ENCODE measurements at regions not wholly inside any gene's neighbourhood (a gene's known extent, or its start where the extent isn't known, plus 50 kb on each side); places are given as distances from the start of the nearest gene placed in this dataset.
"Not testable (repeated sequence)": the region's sequence is repeated elsewhere in the genome, so short reads cannot be mapped to it uniquely, and the experiment has no call there.

DNA sequence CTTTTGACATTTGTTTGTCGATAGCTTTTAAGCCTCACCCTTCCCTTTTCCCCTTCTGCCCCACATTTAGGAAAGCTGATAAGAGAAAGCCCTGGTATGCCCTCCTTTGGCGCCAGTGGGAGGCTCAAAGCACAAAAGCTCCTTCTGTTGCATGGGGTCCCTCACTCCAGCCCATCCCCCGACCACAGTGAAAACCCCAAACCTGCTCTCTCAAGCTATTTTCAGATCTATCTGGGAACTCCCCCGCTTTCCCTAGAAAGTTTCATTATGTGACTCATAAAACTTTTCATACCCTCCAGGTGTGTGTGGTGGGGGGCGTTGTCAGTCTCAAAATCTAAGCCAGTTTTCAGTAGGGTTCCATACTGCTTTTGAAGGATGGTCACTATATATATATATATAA, 259.0 kb upstream of the PCDH7 start:
- no peak for DNase-seq

DNA sequence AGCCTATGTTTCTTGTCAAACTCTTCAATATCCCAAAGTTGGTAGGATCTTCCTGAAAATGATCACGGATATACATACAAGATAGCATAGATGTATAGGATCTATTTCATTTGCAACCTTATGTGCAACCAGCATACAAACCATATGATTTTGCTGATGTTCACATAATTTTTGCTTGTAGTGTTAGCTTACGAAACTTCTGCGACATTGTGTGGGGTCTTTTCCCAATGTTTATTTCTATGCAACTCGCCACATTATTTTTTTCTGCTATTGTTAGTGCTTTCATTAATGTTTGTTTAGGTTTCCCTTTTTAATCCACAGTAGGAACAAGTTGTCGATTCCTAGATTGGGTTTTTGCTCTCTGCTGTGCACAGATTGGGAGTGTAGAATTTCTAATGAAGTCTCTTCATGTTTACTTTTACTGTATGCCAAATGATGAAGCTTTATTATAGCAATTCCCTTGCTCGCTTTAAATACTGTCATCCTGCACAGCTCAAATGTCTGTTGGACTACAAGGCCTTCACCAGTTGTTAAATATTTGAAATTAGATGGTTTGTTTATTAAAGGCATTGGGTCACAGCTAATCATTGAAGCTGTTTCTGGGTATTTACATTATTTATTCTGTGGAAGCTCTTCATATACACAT, 257.6 kb upstream of the PCDH7 start:
- no peak for DNase-seq

DNA sequence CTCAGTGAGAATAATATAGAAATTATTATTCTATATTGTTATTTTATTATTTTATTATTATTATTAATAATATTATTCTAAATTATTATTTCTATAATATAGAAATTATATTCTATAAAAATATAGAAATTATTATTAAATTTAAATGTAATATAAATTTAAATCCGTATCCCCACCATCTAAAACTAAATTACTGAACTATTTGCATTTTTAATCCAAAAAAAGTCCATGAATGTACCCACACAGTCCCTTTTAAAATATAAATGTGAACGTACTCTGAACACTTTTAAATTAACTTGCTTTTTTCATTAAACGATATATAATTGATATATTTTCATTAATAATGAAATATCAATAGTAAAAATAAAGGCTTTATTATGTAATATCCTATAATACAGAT, 248.3 kb upstream of the PCDH7 start:
- DNase-seq, result no peak

DNA sequence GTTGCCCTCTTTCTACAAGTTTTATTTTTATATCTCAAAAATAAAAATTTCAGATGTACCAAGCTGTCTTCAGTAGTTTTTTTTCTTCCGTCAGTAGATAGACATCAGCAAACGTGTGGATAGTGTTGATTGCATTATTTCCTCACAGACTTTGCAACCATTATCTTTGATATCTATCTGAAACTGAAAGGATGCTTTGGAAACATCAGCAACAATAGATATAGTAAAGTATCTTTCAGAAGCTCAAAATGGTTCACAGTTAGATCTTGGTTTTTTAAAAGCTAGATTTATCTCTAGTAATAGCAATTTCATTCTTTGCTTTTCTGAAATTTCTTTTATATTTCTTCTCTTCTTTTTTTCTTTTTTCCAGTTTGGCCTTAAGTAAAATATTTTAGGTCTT, 246.9 kb upstream of the PCDH7 start:
- DNase-seq, result no peak

DNA sequence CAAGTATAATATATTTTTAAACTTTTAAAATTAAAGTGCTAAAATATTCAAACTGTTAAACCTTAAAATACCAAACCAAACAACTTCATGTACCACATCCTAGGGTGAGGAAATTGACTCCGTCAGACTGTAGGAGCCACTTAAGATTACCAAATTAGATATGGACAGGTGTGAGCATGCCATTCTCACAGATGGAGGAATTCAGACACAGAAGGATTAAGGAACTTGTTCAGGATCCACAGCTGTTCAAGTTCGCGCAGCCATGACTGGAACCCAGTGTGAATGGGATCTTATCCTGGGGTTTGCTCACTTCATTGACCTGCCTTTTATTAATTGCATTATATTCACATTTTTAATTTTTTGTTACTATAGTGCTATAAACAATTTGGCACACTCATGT, 224.9 kb upstream of the PCDH7 start:
- no peak for DNase-seq

DNA sequence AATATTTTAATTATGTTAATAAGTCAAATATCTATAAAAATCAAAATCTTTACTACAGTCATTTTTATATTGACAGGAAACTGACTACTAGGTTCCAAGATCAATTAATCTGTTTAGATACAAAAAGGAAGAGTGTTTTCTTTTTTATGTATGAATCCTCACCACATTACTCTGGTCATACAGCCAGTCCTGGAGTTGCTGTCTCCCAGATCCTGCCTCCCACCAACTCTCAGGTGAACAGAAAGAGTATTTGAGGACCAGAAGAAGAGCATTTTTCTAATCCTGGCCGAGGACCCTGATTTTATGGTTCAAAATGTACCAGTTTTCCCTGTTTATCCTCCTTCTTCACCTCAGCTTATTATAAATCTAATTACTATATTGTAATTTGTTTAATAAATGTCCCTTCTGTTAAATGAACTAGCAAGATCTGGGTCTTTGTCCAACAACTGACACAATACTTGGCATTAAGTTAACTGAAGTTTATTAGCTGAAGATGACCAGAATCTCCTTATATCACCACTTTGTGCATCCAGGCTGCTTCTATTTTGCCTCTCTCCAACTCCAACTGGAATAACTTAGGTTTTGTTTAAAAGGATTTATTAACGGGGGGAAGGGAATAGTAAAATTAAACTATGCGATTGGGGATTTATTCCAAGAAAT, 224.4 kb upstream of the PCDH7 start:
- no peak for DNase-seq

DNA sequence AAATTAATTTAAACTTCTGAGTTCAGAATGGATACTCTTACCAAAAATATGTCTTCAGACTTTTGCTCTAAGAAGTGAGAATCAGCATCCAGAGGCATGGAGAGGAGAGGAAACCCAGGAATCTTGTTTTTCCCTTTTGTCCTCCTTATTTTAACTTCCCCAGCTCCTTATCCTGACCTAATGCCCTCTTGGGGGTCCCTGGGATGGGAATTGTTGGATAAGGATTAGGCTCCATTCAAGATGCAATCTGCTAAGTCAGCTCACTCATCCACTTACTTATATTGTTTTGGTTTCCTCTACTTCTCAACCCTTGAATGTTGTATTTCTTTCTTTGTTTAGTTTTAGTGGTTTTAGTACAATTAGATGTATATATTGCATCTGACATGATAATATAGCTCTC, 208.4 kb upstream of the PCDH7 start:
- no peak for DNase-seq

DNA sequence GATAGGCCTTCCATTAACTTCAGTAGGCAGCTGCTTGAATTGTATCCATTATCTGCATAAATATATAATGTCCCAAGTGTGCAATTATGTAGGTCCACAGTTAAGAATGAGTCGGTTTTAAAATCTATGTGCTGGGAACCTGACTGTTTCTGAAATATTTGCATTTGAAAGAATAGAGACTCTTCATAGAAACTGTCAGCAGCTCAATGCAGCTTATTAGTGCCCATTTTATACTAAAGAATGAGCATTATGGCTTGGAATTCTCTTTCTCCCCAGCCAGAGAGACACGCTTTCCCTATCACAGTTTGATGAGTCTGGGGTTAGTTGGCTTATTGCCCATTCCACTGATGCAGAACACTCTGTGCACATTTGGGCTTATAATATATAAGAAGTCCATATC, 202.0 kb upstream of the PCDH7 start:
- no peak for DNase-seq

DNA sequence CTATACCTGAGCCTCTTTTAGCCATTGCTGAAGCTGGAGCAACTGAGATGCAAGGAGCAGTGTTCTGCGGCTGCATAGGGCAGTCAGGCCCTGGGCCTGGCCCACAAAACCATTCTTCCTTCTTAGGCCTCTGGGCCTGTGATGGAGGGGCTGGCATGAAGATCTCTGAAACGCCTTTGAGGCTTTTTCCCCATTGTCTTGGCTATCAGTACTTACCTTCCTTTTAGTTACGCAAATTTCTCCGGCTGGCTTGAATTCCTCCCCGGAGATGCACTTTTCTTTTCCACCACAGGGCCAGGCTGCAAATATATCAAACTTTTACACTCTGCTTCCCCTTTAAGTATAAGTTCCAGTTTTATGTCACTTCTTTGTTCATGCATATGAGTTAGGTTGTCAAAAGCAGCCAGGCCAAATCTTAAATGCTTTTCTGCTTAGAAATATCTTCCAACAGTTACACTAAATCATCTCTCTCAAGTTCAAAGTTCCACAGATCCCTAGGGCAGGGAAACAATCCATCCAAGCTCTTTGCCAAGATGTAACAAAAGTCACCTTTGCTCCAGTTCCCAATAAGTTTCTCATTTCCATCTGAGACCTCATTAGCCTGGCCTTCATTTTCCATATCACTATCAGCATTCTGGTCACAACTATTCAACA, 194.4 kb upstream of the PCDH7 start:
- DNase-seq, result no peak

DNA sequence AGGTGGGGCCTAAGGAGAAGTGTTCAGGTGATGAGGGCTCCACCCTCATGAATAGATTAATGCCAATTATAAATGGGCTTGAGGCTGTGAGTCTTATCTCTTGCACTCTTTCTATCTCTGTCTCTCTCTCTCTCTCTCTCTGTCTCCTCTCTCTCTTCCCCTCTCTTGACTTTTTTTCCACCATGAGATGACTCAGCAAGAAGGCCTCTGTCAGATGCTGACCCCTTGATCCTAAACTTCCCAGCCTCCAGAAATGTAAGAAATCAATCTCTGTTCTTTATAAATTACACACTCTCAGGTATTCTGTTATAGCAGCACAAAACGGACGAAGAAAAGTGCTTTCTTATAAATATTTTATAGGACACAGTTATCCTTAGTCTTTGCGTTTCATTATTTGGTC, 184.9 kb upstream of the PCDH7 start:
- no peak for DNase-seq

DNA sequence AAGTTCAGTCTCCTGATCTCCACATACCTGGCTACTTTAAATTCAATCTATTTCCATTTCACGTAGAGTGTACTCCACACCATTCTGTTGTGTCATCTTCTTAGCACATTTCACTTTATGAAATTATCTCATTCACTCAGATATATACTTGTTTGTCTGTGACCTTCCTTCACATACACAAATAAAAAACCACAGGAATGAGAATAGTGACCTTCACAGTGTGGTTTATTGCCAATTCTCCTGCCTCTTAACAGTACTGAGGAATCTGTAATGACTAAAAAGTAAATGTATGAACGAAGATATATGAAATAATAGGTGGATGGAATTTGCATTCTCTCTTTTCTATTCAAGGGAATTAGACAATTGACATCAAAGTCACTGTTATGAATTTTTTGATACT, 183.9 kb upstream of the PCDH7 start:
- DNase-seq, result no peak

DNA sequence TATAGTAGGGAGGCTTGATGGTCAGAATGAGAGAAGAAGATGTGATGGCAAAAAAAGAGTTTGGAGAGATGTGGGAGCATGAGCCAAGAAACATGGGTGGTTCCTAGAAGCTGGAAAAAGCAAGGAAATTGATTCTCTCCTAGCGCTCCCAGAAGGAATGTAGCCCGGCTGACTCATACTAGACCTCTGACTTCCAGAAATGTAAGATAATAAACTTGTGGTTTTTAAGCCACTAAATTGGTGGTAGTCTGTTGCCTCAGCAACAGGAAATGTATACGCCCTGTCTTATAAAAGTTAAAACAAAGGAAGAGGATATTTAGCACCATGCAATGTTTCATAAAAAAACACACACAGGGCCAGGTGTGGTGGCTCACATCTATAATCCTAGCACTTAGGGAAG, 182.7 kb upstream of the PCDH7 start:
- DNase-seq, result no peak

DNA sequence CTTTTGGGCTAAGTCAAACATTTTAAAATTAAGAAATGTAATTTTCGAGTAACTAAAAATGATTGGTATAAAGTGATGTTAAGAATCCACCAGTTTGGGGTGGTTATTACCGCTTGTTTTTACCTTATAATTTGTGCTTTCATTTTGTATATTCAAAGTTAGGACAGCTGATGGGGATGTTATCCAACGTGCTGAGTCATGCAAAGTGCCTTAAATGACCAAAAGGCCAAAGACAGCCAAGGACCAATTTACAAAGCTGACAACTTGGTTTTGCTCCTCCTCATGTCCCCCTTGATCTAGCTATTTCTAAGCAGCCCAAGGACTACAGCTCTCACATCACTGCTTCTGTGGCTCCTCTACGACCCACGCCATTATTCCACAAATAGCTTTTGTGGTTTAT, 181.4 kb upstream of the PCDH7 start:
- DNase-seq, result no peak

DNA sequence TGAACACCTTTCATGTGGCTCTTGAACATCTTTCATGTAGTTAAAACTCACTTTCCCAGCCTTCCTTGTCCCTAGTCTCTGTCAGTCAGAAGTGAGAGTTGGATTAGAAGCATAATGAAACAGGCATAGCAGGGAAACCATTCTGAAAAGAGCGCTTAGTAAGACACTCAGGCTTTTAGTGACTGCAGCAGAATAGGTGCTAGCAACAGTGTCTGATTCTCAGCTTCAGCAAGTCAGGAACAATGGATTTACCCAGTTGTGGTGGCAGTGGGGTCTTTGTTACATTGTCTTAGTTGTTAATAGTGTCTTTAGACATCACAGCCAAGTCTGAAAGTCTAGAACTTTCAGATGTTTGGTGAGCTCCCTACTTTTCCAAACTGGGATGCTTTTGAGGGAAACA, 177.1 kb upstream of the PCDH7 start:
- no peak for DNase-seq

DNA sequence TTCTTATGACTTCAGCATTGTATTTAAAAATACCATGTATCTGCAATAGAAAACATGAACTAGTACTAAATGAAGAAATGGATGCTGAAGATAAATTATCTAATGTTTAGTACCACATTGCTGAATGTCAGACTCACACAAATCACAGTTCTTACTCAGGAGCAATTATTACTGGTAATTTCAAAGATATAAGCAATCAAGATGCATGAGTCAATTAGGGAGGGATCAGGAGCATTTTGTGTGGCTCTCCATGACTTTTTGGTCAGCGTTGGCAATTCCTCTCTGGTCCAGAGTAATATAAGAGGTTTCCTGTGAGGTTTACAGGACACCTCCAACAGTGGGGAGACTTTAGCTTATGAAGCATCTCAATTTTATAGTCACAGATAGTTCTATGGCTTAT, 167.0 kb upstream of the PCDH7 start:
- no peak for DNase-seq

DNA sequence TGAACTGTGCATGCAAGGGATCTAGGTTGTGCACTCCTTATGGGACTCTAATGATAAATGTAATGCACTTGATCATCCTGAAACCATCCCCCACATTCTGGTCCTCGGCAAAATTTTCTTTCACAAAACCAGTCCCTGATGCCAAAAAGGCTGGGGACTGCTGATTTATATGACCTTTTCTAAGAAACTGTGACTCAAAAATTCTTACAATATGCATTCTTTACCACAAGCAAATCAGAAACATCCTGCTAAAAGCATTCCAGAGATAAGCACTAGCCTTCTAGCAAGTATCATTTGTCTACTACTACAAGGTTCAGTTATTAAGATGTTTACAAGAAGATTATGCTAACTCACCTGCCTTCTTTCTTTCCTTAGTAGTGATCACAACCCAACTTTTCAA, 166.5 kb upstream of the PCDH7 start:
- DNase-seq, result no peak

DNA sequence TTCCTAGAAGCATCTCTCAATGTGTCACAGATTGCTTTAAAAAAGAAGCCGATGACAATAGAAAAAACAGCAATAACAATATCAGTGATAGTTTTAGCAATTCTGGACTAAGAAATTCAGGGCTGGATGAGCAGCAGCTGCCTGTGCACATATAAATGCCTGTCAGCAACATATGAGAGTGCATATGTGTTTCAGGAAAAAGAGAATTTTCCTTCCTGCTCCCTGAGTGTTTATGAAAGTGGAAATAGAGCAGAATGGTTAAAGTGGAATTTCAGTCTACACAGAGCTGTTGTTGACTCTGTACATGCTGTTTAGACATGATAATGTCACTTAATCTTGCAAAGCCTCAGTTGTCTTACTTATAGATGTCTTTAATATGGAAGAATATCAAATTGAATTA, 164.4 kb upstream of the PCDH7 start:
- DNase-seq, result no peak

DNA sequence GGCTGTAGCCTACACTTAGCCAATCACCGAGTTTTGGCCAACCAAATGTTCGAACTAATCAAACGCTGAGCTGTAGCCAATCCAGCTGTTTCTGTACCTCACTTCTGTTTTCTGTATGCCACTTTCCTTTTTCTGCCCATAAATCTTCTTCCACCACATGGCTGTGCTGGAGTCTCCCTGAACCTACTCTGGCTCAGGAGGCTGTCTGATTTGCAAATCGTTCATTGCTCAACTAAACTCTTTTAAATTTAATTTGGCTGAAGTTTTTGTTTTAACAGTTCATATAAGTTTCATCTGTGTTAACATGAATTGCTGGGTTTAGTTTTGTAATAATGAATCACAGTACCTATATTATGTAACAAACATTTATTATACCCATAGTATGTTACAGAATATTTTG, 160.7 kb upstream of the PCDH7 start:
- no peak for DNase-seq

DNA sequence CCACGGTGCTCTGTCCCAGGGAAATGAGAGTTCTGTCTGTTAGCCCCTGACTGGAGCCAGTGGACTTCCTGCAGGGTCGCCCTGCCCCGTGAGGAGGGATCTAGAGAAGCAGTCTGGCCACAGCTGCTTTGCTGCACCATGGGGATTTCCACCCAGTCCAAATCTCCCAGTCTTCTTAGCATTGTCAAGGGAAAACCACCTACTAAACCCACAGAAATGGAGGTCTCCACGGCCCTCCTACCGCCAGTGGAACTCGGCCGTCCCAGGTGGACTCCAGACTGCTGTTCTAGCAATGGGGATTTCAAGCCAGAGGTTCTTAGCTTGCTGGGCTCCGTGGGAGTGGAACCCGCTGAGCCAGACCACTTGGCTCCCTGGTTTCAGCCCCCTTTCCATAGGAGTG, 133.3 kb upstream of the PCDH7 start:
- DNase-seq, result no peak

DNA sequence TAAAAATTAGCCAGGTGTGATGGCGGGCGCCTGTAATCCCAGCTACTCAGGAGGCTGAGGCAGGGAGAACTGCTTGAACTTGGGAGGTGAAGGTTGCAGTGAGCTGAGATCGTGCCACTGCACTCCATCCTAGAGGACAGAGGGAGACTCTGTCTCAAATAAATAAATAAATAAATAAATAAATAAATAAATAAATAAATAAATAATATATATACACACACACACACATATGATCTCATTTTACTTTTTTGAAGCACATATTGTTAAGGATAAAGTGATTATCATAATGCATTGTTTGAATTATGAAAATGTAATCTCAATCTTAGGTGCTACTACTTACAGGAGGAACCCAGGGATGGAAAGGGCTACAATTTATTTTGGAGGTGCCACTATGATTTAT, 130.5 kb upstream of the PCDH7 start:
- DNase-seq, result not testable (repeated sequence)

DNA sequence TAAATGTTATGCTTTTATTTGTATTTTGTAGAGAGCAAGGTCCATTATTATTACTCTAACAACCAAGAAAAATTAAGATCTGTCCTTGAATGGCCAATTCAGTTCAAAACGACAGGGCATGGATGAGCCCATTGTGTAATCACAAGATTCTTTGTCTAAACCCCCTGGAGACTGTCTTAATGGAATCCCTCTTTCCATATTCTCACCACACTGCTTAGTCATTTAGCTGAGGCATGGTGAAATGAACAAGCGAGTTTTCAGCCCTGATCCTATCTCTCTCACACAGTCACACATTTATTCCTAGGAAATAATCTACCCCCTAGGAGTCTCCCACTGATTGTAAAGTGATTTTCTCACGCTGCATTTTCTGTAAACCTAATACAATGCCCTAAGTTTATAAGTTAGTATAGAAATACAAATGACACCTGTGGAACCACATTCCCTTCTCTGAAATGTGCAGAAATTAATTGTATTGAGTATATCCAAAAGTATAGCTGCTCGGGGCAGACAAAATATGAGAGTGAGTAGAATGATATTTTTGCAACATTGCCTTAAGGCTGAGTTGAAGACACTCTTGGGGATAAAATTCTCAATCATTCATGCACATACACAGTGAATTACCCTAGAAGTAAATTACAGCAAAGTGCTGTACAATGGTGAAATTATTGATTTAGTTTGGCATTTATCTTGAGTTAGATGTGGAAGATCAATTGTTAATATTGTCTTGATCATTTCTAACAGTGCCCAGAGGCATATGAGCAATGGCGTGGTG, 119.7 kb upstream of the PCDH7 start:
- DNase-seq, result no peak

DNA sequence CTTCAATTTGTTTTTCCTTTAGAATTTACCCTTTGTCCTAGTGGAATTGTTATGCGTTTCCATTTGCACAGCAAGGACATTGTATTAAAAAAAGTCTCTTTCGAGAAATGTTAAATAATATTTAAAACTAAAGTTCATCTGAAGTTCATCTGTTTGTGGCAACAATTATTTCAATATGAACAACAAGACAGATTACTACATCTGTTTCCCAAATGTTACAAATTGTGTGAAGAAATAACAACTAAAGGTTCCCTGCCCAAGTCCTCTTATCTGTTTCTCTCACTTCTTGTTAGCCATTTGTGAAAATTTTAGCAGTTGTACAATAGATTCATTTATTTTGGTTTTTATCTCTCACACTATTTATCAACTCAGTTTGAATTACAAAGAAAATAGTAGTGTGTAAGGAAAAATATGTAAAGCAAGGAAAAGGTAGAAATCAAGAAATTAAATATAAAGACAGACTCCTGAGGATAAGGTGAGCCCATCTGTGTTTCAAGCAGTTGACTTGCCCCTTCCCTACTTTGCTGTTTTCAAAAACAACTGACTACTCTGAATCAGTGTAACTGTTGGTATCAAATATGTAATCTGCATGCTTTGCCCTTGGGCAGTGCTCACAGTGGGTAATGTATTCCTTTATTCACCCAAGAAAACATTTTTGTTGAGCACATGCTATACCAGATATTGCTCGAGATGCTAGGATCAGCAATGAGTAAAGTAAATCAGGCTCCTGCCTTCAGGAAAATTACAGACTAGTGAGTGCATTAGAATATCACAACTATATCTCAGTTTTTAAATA, 118.9 kb upstream of the PCDH7 start:
- no peak for DNase-seq

DNA sequence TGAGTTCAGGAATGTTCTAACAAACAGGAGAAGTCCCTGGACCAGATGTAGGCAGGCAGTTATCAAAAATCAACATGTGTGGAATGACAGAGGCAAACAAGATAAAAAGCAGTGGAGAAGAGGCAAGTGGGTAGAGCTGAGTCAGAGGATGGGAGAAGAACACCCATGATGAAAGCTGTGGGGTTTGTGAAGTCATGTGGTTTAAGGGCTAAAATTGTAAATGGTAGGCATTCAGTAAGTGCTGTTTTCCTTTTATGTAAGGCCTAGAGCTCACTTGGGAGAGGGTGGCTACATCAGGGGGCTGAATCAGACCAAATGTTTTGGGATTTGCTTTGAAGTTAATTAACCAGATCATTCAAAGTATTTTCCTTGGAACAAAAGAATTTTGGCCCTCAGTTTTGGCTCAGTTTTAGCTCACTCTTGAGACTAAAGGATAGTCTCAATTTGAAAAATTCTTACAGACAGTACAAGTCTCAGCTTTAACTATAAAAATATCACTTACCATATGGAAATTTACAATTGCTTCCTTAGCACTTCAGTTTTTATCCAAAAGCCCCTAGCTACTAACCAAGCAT, 114.5 kb upstream of the PCDH7 start:
- no peak for DNase-seq
